GM19025 (cell line): ENCODE measurements at regions not wholly inside any gene's neighbourhood (a gene's known extent, or its start where the extent isn't known, plus 50 kb on each side); places are given as distances from the start of the nearest gene placed in this dataset.
"Not testable (repeated sequence)": the region's sequence is repeated elsewhere in the genome, so short reads cannot be mapped to it uniquely, and the experiment has no call there.

Experiments
- ATAC-seq: cut with Tn5 transposase; IDR thresholded peaks from one replicate; pipeline ENCODE4 v1.9.1; 2021; ENCODE audit warnings: mild to moderate bottlenecking, low read depth, moderate library complexity; ENCODE audit not compliant: unreplicated experiment

DNA sequence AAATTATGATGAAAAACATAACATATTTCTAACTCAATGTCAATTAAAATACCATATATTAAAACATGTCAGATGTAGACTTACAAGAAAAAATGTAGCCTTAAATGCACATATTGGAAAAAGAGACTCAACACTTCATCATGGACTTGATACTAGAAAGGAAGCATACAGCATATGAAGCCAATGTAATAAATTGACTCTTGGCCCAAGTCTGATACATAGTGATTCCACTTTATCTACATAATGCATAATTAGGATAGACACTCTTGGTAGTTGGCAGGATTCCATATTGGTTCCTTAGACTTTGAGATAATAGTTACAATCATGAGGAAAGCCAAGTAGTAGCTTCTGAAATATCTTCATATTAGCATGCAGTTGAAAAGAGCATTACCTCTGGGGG, 1067.0 kb downstream of the PCDH17 start:
- no peak for ATAC-seq

DNA sequence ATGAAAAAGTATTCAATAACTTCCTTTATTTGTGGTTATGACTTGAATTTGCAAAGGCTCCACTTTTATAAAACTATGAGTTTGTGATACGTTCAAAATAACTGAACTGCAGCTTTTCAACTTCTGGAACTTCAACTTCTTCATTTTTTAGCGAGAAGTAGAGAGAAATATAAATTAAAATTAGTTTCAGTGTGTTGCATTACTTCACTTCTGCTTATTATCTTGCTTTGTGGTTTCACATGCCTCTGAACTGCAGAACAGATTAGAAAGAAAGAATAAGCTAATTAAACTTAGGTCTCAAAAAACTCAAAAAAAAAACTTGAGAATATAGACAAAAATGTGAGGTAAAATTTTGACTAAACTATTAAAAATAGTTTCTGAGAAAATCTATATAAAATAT, 1073.4 kb downstream of the PCDH17 start:
- ATAC-seq, result no peak

GRCh38 chr13:58706421-58706820, 1074.9 kb downstream of the PCDH17 start:
- ATAC-seq, result no peak

- ATAC-seq, result no peak
Measured at GRCh38 chr13:58712191-58712590, 1080.6 kb downstream of the PCDH17 start.

DNA sequence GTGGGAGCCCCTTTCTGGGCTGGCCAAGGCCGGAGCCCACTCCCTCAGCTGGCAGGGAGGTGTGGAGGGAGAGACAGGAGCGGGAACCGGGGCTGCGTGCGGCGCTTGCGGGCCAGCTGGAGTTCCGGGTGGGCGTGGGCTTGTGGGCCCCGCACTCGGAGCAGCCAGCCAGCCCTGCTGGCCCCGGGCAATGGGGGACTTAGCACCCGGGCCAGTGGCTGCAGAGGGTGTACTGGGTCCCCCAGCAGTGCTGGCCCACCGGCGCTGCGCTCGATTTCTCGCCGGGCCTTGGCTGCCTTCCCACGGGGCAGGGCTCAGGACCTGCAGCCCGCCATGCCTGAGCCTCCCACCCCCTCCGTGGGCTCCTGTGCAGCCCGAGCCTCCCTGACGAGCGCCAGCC, 1082.5 kb downstream of the PCDH17 start:
- not testable (repeated sequence) for ATAC-seq

- no peak for ATAC-seq
Measured at GRCh38 chr13:58721273-58721672, 1089.7 kb downstream of the PCDH17 start.

DNA sequence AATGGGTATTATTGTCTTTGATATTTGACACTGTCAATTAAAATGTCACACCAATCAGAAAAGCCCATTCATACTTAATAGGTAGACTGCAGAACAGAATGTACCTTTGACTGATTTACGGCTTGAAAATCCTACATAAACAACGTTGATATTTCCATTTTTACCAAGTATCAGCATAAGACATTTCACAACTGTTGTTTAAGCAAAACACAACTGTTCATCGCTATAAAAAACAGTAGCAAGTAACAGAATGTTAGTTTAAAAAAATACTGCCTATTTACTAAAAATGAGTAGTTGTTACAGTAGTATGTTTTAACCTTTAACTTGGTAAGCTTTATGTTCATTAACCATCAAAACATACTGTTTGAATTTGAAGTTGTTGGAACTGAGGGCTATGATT, 1096.6 kb downstream of the PCDH17 start:
- no peak for ATAC-seq

GRCh38 chr13:58729361-58729760, 1097.8 kb downstream of the PCDH17 start:
- ATAC-seq, result no peak

GRCh38 chr13:58744686-58745085, 1113.1 kb downstream of the PCDH17 start:
- no peak for ATAC-seq

DNA sequence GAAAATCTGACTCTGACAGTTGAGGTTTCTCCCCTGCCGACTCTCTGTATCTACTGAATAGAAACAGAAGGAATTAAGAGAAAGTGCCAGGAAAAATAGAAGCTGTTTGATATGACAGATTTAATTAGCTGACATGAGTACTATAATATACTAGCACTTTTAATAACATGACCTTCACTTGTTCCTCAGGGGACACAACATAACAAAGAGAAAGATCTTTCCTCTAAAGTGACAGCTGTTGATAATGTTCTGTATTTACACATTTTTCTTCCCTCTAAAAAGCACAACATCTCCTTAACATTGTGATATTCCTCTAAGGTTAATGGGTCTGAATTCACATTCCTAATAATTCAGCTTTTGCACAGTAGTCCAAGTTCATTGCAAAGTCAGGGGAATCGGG, 1136.0 kb downstream of the PCDH17 start:
- ATAC-seq, result no peak

GRCh38 chr13:58773280-58773859, 1141.8 kb downstream of the PCDH17 start:
- ATAC-seq, result no peak

GRCh38 chr13:58782736-58783135, 1151.2 kb downstream of the PCDH17 start:
- ATAC-seq, result no peak

GRCh38 chr13:58792854-58793253, 1161.3 kb downstream of the PCDH17 start:
- no peak for ATAC-seq

- ATAC-seq, result no peak
Measured at GRCh38 chr13:58795715-58796114, 1164.2 kb downstream of the PCDH17 start.

- no peak for ATAC-seq
Measured at GRCh38 chr13:58804832-58805231, 1173.3 kb downstream of the PCDH17 start.

DNA sequence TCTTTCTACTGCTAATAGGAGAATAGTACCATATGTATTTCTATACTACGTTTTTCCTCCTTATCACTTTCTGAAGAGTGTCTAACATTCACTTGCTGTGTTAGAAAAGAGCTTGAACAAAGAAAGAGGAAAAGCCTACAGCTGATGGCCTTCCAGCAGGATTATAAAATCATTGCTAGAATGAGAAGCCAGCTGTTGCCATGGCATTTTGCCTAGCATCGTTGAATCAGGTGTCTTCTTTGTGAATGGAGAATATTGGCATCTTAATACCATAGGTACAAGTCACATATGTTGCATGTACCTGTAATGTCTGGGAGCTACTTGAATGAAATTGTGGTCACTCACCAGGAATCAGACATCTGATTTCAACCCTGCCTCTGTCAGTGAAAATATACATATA, 1174.9 kb downstream of the PCDH17 start:
- ATAC-seq, result no peak

DNA sequence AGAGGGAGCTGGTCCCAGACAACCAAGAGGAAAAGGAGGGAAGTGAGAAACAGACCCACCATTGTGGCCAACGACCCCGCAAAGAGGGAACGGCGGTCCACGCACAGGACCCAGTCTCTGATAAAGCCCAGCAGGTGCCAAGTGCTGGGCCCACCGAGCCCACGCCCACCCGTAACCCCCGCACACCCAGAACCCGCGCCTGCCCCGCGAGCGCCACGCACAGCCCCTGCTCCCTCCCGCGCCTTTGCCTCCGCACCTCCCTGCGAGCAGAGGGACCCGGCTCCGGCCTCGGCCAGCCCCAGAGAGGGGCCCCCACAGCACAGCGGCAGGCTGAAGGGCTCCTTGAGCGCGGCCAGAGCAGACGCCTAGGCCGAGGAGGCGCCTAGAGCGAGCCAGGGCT, 1192.2 kb downstream of the PCDH17 start:
- ATAC-seq, result no peak

DNA sequence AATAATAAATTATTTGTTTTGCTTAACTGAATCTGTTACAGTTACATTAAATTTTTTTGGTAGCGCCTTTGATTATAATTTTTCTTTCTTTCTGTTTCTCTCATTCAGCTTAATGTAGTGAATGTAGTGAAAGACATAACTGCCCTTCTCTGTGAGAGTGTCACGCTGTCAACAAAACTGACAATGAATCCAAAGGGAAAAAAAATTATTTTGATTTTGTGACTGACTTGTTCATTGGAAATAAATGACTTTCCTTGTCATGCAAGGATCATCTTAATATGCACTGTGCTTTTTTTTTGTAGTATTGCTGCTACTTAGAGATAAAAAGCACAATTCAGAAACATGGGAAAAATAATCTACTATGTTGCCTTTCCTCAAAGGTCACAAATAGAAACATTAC, 1196.4 kb downstream of the PCDH17 start:
- ATAC-seq, result no peak

DNA sequence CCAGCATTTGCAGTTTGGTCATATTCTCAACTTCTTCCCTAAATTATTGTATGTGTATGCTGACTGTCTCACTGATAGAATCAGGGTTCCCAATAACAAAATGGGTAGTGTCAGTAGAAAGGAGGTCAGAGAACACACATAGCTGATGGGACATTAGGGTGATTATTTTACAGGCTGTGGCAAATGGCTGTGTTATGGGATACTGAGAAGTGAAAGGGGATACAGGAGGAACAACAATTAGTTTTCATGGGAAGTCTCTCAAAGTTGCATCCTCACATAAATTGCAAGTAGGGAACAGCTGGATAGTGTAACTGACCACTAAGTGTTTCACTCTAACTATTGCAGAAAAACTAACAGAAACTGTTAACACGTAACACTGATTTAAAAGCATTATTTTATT, 1199.3 kb downstream of the PCDH17 start:
- ATAC-seq, result no peak

DNA sequence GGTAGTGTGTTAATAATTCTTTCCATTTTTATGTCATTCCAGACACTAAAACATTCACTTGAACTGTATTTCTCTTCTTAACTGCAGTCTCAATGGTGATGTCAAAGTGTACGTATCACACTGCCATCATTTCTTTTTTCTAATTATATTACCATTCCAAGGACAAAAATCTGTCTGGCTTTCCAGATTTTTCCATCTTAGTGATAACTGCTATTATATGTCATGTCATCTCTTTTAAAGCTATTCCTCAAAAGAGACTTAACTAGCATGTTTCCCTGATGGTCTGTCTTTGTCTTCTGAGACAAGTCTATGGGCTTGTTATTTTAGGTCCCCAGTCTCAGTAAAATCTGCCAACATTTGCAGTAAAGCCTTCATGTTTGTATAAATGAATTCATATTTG, 1207.1 kb downstream of the PCDH17 start:
- ATAC-seq, result no peak

DNA sequence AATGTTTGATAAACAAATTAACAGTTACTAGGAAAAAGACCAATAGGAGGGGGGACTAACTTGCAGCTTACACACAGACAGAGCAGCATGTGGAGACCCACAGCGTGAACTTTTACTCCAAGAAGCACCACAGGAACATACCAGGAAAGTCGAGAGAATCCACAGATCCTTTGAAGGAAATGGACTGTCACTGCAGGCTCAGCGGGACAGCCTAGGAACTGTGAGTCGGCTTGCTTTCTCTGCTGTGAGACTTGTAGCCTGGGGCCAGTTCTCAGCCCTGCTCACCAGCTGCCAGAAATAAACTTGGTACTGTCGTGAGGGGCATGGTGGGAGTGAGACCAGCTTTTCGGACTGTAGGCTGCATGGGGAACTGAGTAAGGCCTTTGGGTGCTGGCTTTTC, 1211.5 kb downstream of the PCDH17 start:
- no peak for ATAC-seq

- ATAC-seq, result no peak
Measured at GRCh38 chr13:58843567-58843966, 1212.0 kb downstream of the PCDH17 start.

DNA sequence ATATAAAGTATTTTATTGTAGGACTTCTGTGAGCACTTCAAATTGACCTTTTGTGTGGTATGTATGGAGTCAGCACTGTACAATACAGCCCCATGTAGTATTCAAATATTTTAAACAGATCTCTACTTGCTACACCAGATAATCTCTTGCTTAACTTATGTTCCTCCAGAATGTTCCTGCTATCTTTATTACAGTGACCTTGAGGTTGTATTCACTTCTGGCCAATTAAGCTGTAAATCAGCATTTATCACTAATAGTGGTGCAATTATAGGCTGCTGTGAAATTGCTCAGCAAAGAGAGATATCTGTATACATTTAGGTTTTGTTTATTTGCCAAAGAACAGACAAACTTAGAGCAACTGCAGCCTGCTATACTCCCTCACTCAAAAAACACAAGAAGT, 1218.6 kb downstream of the PCDH17 start:
- ATAC-seq, result no peak
